HG03135 (cell line): ENCODE measurements at regions not wholly inside any gene's neighbourhood (a gene's known extent, or its start where the extent isn't known, plus 50 kb on each side); places are given as distances from the start of the nearest gene placed in this dataset.

ENCODE experiments used
- ATAC-seq: cut with Tn5 transposase; IDR thresholded peaks from one replicate; pipeline ENCODE4 v1.9.1; 2021; ENCODE audit warnings: mild to moderate bottlenecking, moderate library complexity; ENCODE audit not compliant: unreplicated experiment

DNA sequence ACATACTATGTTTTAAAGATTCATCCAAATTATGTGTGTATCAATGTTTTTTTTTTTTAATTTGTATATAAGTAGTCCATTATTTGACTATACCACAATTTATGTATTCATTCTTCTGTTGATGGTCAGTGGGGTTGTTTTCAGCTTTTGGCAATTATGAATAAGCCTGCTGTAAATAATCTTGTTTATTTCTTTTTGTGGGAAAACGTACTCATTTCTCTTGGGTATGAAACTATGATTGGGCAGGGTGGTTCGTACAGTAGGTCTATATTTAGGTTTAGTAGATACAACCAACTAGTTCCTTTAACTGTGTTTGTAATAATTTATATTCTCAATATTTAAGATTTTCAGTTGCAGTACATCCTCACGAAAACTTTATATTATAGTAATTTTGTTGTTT is 329.2 kb downstream of the LPIN1 start:
- ATAC-seq, result no peak

DNA sequence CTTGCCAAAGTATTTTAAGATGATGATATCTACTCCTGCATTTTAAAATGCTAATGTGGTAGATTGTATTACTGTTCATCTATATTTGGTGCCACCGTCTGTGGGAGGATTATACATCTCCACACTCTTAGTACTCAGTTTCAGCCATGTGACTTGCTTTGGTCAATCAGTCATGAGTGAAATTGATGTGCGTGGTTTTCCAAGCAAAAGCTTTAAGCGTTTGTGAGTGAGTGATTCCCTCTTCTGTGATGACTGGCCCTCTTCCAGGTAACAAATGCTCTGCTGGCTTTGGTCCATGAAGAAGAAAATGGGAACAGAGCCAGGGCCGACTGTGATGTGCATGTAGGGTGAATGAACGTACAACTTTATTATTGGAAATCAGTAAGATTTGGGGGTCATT is 330.4 kb downstream of the LPIN1 start:
- ATAC-seq, result no peak

DNA sequence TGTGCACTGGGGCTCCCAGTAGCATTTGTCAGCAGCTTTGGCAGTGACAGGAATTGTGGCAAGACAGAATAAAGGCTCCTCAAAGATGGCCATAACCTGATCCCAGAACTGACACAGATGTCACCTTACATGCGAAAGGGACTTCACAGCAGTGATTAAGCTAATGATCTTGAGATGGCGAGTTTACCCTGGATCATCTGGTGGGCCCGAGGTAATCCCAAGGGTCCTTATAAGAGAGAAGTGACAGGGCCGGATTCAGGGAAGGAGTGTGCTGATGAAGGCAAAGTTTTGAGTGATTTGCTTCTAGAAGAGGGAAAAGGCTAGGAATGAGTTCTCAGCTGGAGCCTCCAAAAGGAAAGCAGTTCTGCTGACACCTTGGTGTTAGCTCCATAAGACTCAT is 333.9 kb downstream of the LPIN1 start:
- no peak for ATAC-seq

DNA sequence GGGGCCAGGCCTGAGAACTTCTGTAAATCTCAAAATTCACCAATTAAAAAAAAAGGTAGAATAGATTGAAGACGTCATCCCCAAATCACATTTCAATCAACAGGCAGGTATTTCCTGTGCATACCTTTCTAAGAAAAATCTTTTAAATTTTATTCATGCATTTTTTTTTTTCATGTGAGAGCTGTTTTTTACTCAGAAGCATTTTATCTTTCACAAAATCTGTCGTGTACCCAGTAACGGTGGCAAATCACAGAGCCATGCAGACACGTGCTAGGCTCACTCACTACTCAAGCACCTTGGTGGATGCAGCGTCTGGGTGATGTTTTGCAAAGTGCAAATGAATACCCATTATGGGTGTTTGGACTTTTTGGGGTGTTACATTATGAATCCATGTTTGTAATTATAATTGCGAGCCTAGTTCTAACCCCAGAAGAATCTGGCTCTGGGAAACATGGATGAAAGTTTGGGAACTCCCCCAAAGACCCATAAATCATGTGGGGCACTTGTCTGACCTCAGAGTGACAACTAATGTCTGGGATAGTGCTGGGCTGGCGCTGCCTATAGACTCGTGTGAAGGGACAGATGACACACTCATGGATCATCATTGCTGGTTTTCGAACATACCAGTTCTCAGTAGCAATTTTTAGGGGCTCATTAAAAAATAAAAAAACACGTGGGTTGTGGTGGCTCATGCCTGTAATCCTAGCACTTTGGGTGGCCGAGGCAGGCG is 335.2 kb downstream of the LPIN1 start:
- ATAC-seq, result no peak

DNA sequence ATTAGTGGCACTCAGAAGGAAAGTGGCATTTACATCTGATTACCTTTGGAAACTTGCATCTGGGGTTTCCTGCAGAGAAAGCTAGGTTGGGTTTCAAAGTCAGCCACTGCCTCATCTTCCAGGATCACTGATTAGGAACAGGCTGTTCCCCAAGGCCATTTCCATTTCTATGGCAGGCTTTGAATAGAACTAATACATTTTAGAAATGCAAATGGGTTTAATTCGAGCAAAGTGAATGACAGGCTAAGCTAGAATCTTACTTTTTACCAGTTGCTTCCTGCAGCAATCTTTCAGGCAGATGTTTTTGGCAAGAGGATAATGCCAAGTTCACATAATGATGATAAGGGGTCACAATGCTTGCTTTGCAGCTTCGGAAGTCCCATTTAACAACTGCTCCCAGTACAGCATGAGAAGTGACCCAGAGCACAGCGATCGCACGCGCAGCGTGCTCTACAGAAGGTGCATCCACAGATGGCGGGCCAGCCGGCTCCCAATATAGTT is 336.7 kb downstream of the LPIN1 start:
- ATAC-seq, result no peak

DNA sequence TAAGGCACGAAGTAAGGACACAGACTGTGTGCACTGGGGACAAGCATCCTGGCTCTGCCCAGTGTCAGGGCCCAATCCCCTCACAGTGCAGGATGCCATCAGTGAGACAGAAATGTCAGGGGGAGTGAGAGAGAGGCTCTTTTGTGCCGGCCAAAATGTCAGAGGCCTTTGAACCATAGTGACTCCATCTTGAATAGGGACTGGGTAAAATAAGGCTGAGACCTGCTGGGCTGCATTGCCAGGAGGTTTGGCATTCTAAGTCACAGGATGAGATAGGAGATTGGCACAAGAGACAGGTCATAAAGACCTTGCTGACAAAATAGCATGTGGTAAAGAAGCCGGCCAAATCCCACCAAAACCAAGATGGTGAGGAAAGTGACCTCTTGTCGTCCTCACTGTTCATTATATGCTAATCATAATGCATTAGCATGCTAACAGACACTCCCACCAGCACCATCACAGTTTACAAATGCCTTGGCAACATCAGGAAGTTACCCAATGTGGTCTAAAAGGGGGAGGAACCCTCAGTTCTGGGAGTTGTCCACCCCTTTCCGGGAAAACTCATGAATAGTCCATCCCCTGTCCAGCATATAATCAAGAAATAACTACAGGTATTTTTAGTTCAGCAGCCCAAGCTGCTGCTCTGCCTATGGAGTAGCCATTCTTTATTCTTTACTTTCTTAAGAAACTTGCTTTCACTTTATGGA is 337.4 kb downstream of the LPIN1 start:
- no peak for ATAC-seq

DNA sequence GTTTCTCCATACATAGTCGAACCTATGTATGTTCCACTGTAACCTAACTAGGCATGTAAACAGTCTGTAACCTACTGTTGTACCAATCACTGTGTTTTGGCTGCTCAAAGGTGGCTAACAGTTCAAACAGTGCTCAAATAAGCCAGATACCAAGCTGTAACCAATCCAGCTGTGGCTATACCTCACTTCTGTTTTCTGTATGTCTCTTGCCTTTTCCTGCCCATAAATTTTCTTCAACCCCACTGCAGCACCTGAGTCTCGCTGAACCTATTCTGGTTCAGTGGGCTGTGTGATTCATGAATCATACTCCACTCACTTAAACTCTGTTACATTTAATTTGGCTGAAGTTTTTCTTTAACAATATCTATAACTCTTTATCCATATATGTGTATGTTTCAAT is 340.7 kb downstream of the LPIN1 start:
- ATAC-seq, result no peak

DNA sequence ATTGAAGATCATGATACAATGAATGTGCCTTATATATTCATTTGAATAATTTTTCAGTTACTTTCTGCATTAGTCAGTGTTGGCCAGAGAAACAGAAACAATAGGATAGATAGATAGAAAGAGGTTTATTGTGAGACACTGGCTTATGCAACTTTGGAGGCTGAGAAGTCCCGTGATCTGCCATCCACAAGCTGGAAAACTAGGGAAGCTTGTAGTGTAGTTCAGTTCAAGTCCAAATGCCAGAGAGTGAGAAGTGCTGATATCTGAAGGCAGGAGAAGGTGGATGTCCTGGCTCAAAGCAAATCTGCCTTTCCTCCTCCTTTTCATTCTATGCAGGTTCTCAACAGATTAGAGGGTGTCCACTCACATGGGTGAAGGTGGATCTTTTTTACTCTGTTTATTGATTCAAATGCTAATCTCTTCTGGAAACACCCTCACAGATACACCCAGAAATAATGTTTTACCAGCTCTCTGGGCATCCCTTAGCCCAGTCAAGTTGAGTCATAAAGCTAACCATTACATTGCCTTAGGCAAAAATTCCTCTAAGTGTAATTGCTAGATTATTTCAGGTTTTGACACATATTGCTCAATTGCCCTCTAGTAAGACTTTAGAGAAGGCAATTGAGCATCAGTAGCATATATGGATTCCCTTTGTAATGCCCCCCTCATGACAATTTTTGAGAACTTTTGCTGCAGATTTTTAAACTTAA is 341.4 kb downstream of the LPIN1 start:
- ATAC-seq, result no peak

DNA sequence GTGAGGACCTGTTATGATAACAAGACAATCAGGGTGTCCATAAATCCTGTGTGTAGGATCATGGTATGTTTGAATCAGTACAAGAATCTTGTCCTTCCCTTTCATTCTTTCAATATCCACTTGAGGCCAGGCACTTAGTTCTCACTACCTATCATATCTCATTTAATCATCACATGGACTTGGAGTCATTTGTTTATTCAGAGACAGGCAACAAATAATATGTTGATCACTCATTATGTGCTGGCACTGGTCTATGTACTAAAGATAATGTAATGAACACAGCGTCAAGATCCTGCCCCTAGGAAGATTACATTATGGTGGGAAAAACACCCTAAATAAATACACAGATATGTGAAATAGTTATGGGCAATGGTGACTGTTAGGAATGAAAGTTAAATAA is 342.6 kb downstream of the LPIN1 start:
- no peak for ATAC-seq

DNA sequence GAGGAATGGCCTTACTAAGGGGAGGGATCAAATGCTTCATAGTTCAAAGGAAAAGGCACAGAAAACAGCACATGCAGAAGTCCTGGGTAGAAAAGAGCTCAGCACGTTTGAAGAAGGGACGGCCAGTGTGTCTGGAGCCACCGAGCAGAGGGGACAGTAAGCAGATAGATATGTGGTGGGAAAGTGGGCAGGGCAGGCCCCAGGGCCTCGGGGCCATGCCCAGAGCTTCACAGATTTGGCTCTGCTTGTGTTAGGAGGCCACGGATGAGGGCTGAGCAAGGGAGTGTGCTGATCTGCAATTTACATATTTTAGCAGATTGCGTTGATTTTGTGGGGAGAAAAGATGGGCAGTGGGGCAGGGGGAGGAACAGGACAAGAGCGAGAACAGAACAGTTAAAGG is 343.1 kb downstream of the LPIN1 start:
- ATAC-seq, result no peak

DNA sequence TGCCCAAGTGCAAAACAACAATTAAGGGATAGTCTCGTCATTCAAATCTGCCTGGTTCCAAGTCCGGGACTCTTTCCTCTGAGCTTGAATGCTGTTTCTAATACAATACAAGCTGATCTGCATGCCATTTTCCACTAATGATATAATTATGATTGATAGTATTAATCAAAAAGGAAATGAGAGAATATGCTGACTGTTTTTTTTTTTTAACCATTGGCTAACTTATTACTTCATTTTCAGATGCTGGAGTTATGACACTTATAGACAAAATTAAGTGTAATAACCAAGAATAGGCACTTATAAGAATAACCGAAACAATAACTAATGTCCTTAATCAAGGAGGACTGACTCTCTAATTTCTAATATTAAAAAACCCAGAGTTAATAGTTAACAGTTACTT is 343.6 kb downstream of the LPIN1 start:
- no peak for ATAC-seq

DNA sequence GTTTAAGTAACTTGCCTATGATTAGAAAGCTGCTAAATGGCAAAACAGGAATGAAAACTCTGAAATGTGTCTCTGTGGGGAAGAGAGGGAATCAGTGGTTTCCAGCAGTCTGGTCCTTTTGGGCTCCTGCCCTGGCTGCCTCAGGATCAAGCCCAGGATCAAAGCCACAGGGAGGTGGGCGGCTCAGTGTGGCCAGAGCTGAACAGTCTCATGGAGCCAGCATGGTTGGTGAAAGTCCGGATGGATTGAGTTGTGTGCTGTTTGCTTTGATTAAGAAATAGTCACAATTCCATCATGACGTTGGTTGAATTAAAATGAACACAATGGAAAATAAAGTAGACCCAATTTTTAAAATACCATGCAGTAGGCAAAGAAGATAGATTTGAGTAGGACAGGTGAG is 344.2 kb downstream of the LPIN1 start:
- ATAC-seq, result no peak

DNA sequence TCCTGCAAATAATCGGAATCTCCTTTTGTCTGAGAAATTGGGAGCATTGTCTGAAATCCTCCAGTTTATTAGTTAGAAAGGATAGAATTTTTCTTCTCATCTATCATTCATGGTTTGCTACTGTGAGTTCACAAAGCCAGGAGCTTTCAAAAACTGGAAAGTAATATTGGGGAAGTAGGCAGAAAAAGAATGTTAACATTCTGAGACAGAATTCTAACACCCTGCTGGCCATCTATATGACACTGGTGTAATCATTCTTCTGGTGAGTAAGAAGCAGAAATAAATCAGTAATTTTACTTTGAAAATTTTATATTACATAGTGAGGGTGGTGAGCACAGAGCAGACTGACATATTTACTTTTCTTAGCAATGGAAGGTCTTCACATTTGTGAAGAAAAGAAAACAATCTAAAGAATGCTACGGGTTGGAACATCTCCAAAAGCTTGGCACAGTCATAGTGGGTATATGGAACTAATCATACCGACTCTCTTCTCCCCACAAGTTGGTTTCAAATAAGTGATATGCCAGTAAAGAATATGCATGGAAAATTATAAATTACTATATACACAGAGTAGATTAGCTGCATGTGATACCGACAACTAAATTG is 344.9 kb downstream of the LPIN1 start:
- ATAC-seq, result no peak

DNA sequence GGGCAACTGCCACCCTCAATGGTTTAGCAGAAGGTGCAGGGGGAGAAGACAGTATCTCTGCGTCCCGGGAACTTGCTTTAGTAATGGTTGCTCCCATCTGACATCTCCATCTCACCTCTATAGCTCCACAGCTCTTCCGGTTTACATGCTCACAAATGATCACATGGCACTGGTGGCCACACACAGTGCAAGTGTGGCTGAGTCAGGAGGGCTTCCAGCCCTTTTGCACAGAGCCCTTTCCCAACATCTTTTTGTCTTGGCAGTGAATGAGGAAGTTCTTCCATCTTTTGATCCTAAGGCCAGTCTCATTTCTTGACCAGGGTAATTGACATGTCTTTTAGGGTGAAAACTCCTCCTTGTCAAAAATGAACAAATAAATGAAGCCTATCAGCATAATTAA is 347.7 kb downstream of the LPIN1 start:
- ATAC-seq, result no peak

DNA sequence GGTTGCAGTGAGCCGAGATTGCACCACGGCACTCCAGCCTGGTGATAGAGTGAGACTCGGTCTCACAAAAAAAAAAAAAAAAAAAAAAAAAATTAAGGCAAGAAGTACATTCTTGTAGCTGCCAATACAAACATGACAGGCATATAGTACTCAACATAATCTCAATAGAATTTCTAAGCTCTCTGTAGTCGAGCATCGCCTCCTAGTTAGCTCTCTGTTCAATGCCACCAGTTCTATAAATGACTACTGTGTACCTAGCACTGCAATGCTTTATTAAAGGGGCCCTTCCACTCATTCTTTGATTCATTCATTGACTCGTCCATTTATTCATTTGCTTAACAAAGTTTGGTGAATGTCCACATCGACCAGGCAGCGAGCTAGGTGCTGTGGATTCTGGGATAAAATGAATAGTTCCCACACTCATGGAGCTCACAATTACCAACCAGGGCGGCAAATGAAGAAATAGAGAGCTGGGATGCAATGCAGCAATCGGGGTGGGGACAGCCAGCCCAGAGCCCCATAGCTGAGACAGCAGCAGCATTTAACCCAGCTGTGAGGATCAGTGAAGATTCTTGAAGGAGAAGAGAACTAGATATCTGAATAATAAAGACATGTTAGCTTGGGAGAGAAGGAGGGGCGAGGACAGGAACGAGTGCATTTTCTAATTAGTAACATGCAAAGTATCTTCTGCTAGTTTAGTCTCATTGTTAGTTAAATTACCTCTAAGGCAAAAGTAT is 349.8 kb downstream of the LPIN1 start:
- ATAC-seq, result no peak

DNA sequence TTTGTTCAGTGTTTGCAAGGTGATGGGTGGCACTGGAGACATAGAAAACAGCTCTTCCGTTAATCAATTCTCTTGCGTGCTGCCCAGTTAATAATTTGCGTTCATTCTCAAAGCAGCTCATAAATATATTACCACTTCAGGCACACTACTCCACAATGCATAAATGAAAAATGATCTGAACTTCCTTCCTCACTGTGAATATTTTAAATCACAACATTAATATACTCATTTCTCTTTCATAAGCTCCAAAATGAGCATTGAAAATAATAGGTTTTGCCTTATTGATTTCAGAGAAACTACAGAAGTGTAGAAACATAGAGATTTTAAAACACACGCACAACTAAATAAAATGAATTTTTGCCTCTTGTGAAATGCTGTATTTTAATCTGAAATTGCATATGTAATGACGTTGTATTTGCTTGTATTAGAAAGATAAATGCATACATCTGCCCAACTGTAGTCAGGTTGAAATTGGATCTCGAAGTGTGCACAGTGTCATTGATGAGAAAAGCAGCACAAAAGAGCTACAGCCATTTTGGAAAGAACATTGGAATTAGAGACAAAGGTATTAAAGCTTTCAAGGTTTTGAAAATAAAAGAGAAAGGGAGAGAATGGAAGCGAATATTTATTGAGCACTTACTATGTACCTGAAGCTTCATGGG is 350.5 kb downstream of the LPIN1 start:
- ATAC-seq, result no peak

DNA sequence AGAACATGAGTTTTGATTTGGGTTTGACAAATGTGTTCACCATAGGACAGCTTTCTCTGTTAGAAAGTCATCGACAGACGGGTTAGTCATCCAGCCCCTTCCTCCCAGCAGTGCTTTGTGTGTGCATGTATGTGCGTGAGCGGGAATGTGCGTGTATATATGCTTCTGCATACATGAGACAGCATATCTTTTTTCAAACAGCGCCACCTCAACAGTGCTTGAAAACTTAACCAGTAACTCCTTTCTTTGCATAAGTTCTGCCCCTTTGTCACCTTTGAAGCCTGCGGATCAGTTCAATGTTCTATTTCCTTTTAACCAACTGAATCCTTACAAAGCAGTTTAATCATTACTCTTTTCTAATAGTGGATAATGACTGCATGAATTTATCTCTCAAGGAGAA is 351.4 kb downstream of the LPIN1 start:
- ATAC-seq, result no peak

DNA sequence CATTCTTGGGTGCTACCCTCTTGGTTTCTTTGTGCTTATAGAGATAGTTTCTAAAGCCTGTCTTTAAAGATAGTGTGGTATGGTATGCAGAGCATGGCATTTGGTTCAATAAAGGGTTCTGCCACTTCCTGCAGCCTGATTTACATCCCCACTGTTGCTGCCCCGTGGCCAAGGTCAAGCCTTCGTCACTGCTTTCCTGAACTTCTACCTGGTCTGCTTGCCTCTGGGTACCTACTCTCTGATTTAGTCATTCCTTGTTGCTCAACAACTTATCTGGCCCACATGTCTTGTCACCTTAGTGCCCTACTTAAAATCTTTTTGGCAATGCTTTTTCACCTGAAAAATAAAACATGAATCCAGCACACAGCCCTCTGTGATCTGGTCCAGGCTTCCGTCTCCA is 352.9 kb downstream of the LPIN1 start:
- no peak for ATAC-seq

DNA sequence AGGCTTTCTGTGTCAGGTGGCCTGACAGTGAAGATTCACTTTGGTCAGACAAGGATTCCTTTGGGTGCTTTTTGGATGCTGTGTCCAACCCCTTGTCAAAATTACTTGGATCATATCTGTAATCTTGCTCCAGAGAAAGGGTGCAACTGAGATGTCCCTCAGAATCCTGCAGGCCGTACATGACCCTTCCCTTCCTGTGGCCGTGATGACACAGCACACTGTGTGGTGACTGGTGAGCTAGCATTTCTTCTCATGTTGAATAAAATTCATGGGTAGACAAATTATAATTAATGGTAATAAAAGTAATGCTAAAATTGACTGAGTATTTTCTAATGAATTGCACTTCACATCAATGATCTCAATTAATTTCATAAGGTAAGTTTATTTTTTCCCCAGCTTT is 356.2 kb downstream of the LPIN1 start:
- no peak for ATAC-seq

DNA sequence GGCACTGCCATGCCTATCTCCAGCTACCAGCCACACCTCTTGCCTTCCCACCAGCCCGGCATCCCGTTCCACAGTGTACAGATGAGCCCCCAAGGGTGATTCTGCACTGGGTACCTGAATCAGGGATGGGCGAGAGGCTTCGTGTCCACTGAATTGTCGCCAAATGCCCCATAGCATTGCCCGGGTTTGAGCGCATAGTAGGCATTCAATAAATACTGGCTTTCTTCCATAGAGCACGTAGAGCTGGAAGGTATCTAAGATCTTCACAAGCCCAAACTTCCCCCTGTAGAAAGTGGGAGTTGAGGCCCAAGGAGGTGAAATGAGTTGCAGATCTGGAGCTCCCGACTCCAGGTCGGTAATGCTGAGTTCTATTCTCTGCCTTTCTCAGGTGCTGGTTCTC is 358.7 kb downstream of the LPIN1 start:
- no peak for ATAC-seq
